ENCODE measurements at regions not wholly inside any gene's neighbourhood (a gene's known extent, or its start where the extent isn't known, plus 50 kb on each side); places are given as distances from the start of the nearest gene placed in this dataset.

- no peaks in the 10 kb centered on the region for H4K20me1 ChIP-seq (replicated peaks; ENCODE audit: insufficient read depth)
- DNase-seq (ENCODE audit: low spot score) = no peak
- Mint-ChIP-seq H3K9me3 (no peaks in the 10 kb centered on the region), H3K4me3 (no peak overlapping the region), H3K27me3 (ENCODE audit: insufficient read depth, low read depth, poor library complexity) (no peaks in the 10 kb centered on the region), H3K4me1 (no peaks in the 10 kb centered on the region), H3K36me3 (ENCODE audit: low read depth) (no peaks in the 10 kb centered on the region), H3K27ac (no peak overlapping the region)
- H3K79me2 ChIP-seq (replicated peaks; ENCODE audit: insufficient read depth) = no peaks in the 10 kb centered on the region
- no peaks in the 10 kb centered on the region for H3K27me3 ChIP-seq (ENCODE audit: insufficient read depth)
- 0 out of 2 replicates have a peak overlapping the region, but pooled peaks have one; percentile 16 for H2AFZ ChIP-seq
- ATAC-seq = no peak
- no peak overlapping the region for H3K4me3 ChIP-seq
- TF ChIP-seq STAT1 (IDR thresholded peaks at IDR 0.05; ENCODE audit: unreplicated experiment) (no peak), NANOG (IDR thresholded peaks at IDR 0.05; ENCODE audit: borderline replicate concordance) (no peak), EZH2 (IDR thresholded peaks at IDR 0.05; ENCODE audit: low read depth, unreplicated experiment) (no peak), EZH2phosphoT487 (IDR thresholded peaks at IDR 0.05; ENCODE audit: unreplicated experiment) (no peak), POLR2AphosphoS5 (IDR thresholded peaks at IDR 0.05; ENCODE audit: low read depth) (no peak), ZNF331 (CRISPR knock-in tag; IDR thresholded peaks at IDR 0.05; ENCODE audit: low read depth) (no peak), CREB1 (CRISPR knock-in tag; IDR thresholded peaks at IDR 0.05; ENCODE audit: low read depth) (no peak), REST (IDR thresholded peaks at IDR 0.05; ENCODE audit: unreplicated experiment) (no peak), JUNB (IDR thresholded peaks at IDR 0.05; ENCODE audit: unreplicated experiment) (no peak), ZNF462 (CRISPR knock-in tag; IDR thresholded peaks at IDR 0.05) (no peak)
- TF ChIP-seq, protein P1, sequence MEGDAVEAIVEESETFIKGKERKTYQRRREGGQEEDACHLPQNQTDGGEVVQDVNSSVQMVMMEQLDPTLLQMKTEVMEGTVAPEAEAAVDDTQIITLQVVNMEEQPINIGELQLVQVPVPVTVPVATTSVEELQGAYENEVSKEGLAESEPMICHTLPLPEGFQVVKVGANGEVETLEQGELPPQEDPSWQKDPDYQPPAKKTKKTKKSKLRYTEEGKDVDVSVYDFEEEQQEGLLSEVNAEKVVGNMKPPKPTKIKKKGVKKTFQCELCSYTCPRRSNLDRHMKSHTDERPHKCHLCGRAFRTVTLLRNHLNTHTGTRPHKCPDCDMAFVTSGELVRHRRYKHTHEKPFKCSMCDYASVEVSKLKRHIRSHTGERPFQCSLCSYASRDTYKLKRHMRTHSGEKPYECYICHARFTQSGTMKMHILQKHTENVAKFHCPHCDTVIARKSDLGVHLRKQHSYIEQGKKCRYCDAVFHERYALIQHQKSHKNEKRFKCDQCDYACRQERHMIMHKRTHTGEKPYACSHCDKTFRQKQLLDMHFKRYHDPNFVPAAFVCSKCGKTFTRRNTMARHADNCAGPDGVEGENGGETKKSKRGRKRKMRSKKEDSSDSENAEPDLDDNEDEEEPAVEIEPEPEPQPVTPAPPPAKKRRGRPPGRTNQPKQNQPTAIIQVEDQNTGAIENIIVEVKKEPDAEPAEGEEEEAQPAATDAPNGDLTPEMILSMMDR (conservative IDR thresholded peaks at IDR 0.05; ENCODE audit: low read depth in 2 of 2) = no peak
- no peak overlapping the region for H3K4me2 ChIP-seq
- H3K27ac ChIP-seq (ENCODE audit: low read depth) = no peak overlapping the region
- no peaks in the 10 kb centered on the region for H3K9me2 ChIP-seq (ENCODE audit: insufficient read depth)
- H3F3A ChIP-seq (replicated peaks; ENCODE audit: low read depth) = no peaks in the 10 kb centered on the region
- H3K36me3 ChIP-seq (ENCODE audit: insufficient read depth) = no peaks in the 10 kb centered on the region
- H3K4me1 ChIP-seq (ENCODE audit: insufficient read depth) = no peaks in the 10 kb centered on the region
Observed at GRCh38 chr6:74065705-74066104, 369.7 kb downstream of the CD109 start.

Measured in GM23338 (cell line).